K562 (cell line): ENCODE measurements at regions not wholly inside any gene's neighbourhood (a gene's known extent, or its start where the extent isn't known, plus 50 kb on each side); places are given as distances from the start of the nearest gene placed in this dataset.

Experiments used
- ATF2 ChIP-seq: sonication (generic); formaldehyde crosslinking; IDR thresholded peaks from 2 replicates; pipeline ENCODE4 v1.8.1; 2022; ENCODE audit warnings: missing genetic modification reagents
- ATF4 ChIP-seq: fragments of 450-650 bp; formaldehyde crosslinking; IDR thresholded peaks from 2 replicates; pipeline ENCODE4 v1.4.0; 2022; ENCODE audit warnings: mild to moderate bottlenecking, moderate library complexity
- CHD4 ChIP-seq: fragments of 200-600 bp; sonication (generic); IDR thresholded peaks from 3 replicates; pipeline ENCODE4 v1.6.1; 2012; ENCODE audit warnings: low read depth, mild to moderate bottlenecking, mixed read lengths, low read length, inconsistent platforms; ENCODE audit not compliant: insufficient read depth, insufficient replicate concordance, poor library complexity, severe bottlenecking
- CREB3L1 ChIP-seq: fragments of 450-650 bp; IDR thresholded peaks from 2 replicates; pipeline ENCODE4 v1.6.1; 2014; ENCODE audit warnings: low read depth, mild to moderate bottlenecking, moderate library complexity, borderline replicate concordance
- GABPB1 ChIP-seq: sonication (generic); formaldehyde crosslinking; IDR thresholded peaks from 2 replicates; pipeline ENCODE4 v1.8.0; 2022; ENCODE audit warnings: mild to moderate bottlenecking, missing genetic modification reagents
- HDAC8 ChIP-seq: fragments of 450-650 bp; IDR thresholded peaks from 2 replicates; pipeline ENCODE4 v1.6.1; 2016; ENCODE audit warnings: mild to moderate bottlenecking, missing genetic modification characterization, moderate library complexity, missing compliant biosample characterization
- ID3 ChIP-seq, 2 experiments: fragments of 250-450 bp in 1 of 2; fragments of 450-650 bp in 1 of 2; sonication (Bioruptor Pico) in 1 of 2; IDR thresholded peaks; 2 replicates each; pipeline versions ENCODE4 v1.6.1 to v1.8.0; 2016 to 2021; ENCODE audit warnings: mild to moderate bottlenecking in 2 of 2, moderate library complexity in 2 of 2, missing compliant biosample characterization in 1 of 2, missing genetic modification characterization in 1 of 2
- NFXL1 ChIP-seq: fragments of 450-650 bp; formaldehyde crosslinking; IDR thresholded peaks from 2 replicates; pipeline ENCODE4 v1.4.0; 2021; ENCODE audit warnings: mild to moderate bottlenecking
- PRDM10 ChIP-seq: fragments of 450-650 bp; IDR thresholded peaks from 2 replicates; pipeline ENCODE4 v1.6.1; 2018; ENCODE audit not compliant: partially characterized antibody
- PYGO2 ChIP-seq: fragments of 450-650 bp; IDR thresholded peaks from 2 replicates; pipeline ENCODE4 v1.6.1; 2016; ENCODE audit warnings: mild to moderate bottlenecking, missing genetic modification characterization, moderate library complexity, missing compliant biosample characterization
- RUNX1 ChIP-seq: sonication (generic); IDR thresholded peaks from 2 replicates; pipeline ENCODE4 v1.6.1; 2016; ENCODE audit warnings: antibody characterized with exemption, low read depth
- SMAD2 ChIP-seq: fragments of 150-350 bp; IDR thresholded peaks from 2 replicates; pipeline ENCODE4 v1.6.1; 2014; ENCODE audit warnings: low read depth, mild to moderate bottlenecking, low read length
- TCF15 ChIP-seq: fragments of 250-450 bp; sonication (Bioruptor Pico); IDR thresholded peaks from 2 replicates; pipeline ENCODE4 v1.8.0; 2022; ENCODE audit warnings: moderate library complexity, mild to moderate bottlenecking, inconsistent platforms
- USF2 ChIP-seq: sonication (generic); formaldehyde crosslinking; IDR thresholded peaks from 2 replicates; pipeline ENCODE4 v1.5.0; 2020; ENCODE audit warnings: missing genetic modification reagents
- ZKSCAN8 ChIP-seq: fragments of 200-800 bp; sonication (Bioruptor generic); IDR thresholded peaks from 2 replicates; pipeline ENCODE4 v1.6.1; 2016; ENCODE audit warnings: missing genetic modification characterization, missing compliant biosample characterization
- ZNF232 ChIP-seq: sonication (generic); formaldehyde crosslinking; IDR thresholded peaks from 2 replicates; pipeline ENCODE4 v1.8.0; 2022; ENCODE audit warnings: mild to moderate bottlenecking, missing genetic modification reagents
- ZNF263 ChIP-seq: sonication (generic); formaldehyde crosslinking; IDR thresholded peaks from 2 replicates; pipeline ENCODE4 v1.8.0; 2022; ENCODE audit warnings: mild to moderate bottlenecking, missing genetic modification reagents, borderline replicate concordance
- ZNF311 ChIP-seq: fragments of 250-450 bp; sonication (Bioruptor Pico); IDR thresholded peaks from 2 replicates; pipeline ENCODE4 v1.4.0; 2020; ENCODE audit warnings: mild to moderate bottlenecking, moderate library complexity
- ZNF785 ChIP-seq: fragments of 250-450 bp; sonication (Bioruptor Pico); IDR thresholded peaks from 2 replicates; pipeline ENCODE4 v1.4.0; 2020; ENCODE audit warnings: mild to moderate bottlenecking

- TF ChIP-seq USF2 (CRISPR knock-in tag) (no peak), ZNF263 (CRISPR knock-in tag) (no peak), TCF15 (peak; percentile 78; the same call in 1 of the 2 replicates), SMAD2 (no peak), ATF4 (CRISPR knock-in tag) (peak; percentile 74; the same call in 1 of the 2 replicates), ZNF311 (CRISPR knock-in tag) (peak; percentile 86), ZKSCAN8 (0 out of 2 replicates have a peak, but pooled peaks have one; percentile 39), GABPB1 (CRISPR knock-in tag) (no peak), NFXL1 (CRISPR knock-in tag) (peak; percentile 88; the same call in 1 of the 2 replicates), HDAC8 (tag) (no peak), ZNF232 (CRISPR knock-in tag) (no peak), PRDM10 (no peak), ID3 (CRISPR knock-in tag; IDR thresholded peaks at IDR 0.05) (peak; percentile 76; the same call in 1 of the 2 replicates), ID3 (tag; IDR thresholded peaks at IDR 0.05) (no peak), CHD4 (no peak), PYGO2 (tag) (peak; percentile 83), ZNF785 (CRISPR knock-in tag) (0 out of 2 replicates have a peak, but pooled peaks have one; percentile 15), ATF2 (CRISPR knock-in tag) (no peak), RUNX1 (no peak), CREB3L1 (no peak)
These were observed 708.0 kb downstream of the TMEM182 start (continued) for GRCh38 chr2:103469800-103470199.
